COLO829 (cell line): ENCODE measurements at regions not wholly inside any gene's neighbourhood (a gene's known extent, or its start where the extent isn't known, plus 50 kb on each side); places are given as distances from the start of the nearest gene placed in this dataset.

Experiments
- DNase-seq: peaks from one replicate; pipeline ENCODE4 v3.0.0; 2012; ENCODE audit warnings: low spot score

GRCh38 chr6:81818901-81819361, 66.5 kb upstream of the TENT5A start:
- no peak for DNase-seq

- DNase-seq, result no peak
Measured at GRCh38 chr6:81816380-81816779, 63.9 kb upstream of the TENT5A start.

GRCh38 chr6:81814370-81815076, 62.0 kb upstream of the TENT5A start:
- peak; percentile 35 for DNase-seq

GRCh38 chr6:81813305-81813704, 60.8 kb upstream of the TENT5A start:
- DNase-seq, result no peak

GRCh38 chr6:81812401-81812800, 59.9 kb upstream of the TENT5A start:
- DNase-seq, result no peak

- DNase-seq, result no peak
Measured at GRCh38 chr6:81808851-81809570, 56.5 kb upstream of the TENT5A start.

GRCh38 chr6:81806793-81807565, 54.5 kb upstream of the TENT5A start:
- DNase-seq, result no peak

- no peak for DNase-seq
Measured at GRCh38 chr6:81802356-81802755, 49.9 kb upstream of the TENT5A start.
